ENCODE measurements at regions not wholly inside any gene's neighbourhood (a gene's known extent, or its start where the extent isn't known, plus 50 kb on each side); places are given as distances from the start of the nearest gene placed in this dataset.

GRCh38 chr6:63460971-63461370 is 111.3 kb upstream of the LOC128125822 start:
- TF ChIP-seq CTCF (tag by site-specific recombination; IDR thresholded peaks at IDR 0.05): no peak
- no peak for TF ChIP-seq REST (tag by site-specific recombination; IDR thresholded peaks at IDR 0.05)
- TF ChIP-seq ZNF416 (tag by site-specific recombination; IDR thresholded peaks at IDR 0.05): no peak
- TF ChIP-seq ZNF639 (tag by site-specific recombination; IDR thresholded peaks at IDR 0.05): no peak
- no peak for TF ChIP-seq ZNF221 (tag by site-specific recombination; IDR thresholded peaks at IDR 0.05; ENCODE audit: borderline replicate concordance)
- TF ChIP-seq ZBTB26 (tag by site-specific recombination; optimal IDR thresholded peaks at IDR 0.05): no peak

All from HEK293 (cell line).